Uterus (tissue), 2 donors: ENCODE measurements at regions not wholly inside any gene's neighbourhood (a gene's known extent, or its start where the extent isn't known, plus 50 kb on each side); places are given as distances from the start of the nearest gene placed in this dataset.
"Not testable (repeated sequence)": the region's sequence is repeated elsewhere in the genome, so short reads cannot be mapped to it uniquely, and the experiment has no call there.

Experiments used
- POLR2A ChIP-seq, 2 donors: fragments of 450-650 bp; IDR thresholded peaks; one replicate each; pipeline ENCODE4 v1.6.1; 2016; ENCODE audit warnings: antibody characterized with exemption in 2 of 2, mild to moderate bottlenecking in 1 of 2, moderate library complexity in 1 of 2
- TF ChIP-seq, protein P1 (sequence below), 4 experiments: fragments of 200-600 bp in 2 of 4; fragments of 450-650 bp in 2 of 4; sonication (generic) in 2 of 4; IDR thresholded peaks; one replicate each; pipeline ENCODE4 v1.5.1; 2016 to 2019; ENCODE audit warnings: antibody characterized with exemption in 4 of 4, mild to moderate bottlenecking in 2 of 4, moderate library complexity in 1 of 4

DNA sequence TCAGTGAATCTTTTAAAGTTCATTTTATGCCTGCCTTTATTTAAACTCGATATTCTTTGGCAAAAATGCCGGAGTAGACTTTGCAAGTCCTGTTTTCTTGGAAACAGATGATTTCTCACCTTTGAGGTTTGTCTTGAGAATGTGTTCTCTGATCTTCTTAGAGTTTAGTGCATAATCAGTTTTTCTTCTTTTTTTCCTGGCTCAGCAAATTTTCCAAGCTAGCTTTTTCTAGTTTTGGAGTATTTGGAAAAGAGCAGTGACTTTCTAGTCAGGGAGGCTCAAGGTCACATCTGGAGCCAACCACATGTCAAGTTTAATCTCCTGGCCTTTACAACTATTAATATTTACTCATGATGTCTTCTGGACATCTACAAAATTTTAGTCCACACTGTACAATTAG is 403.2 kb upstream of the FRG2C start:
- TF ChIP-seq, protein P1, sequence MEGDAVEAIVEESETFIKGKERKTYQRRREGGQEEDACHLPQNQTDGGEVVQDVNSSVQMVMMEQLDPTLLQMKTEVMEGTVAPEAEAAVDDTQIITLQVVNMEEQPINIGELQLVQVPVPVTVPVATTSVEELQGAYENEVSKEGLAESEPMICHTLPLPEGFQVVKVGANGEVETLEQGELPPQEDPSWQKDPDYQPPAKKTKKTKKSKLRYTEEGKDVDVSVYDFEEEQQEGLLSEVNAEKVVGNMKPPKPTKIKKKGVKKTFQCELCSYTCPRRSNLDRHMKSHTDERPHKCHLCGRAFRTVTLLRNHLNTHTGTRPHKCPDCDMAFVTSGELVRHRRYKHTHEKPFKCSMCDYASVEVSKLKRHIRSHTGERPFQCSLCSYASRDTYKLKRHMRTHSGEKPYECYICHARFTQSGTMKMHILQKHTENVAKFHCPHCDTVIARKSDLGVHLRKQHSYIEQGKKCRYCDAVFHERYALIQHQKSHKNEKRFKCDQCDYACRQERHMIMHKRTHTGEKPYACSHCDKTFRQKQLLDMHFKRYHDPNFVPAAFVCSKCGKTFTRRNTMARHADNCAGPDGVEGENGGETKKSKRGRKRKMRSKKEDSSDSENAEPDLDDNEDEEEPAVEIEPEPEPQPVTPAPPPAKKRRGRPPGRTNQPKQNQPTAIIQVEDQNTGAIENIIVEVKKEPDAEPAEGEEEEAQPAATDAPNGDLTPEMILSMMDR (IDR thresholded peaks at IDR 0.05) = not testable (repeated sequence)
- not testable (repeated sequence) for TF ChIP-seq POLR2A (IDR thresholded peaks at IDR 0.05)
